ENCODE measurements at regions not wholly inside any gene's neighbourhood (a gene's known extent, or its start where the extent isn't known, plus 50 kb on each side); places are given as distances from the start of the nearest gene placed in this dataset.
"Not testable (repeated sequence)": the region's sequence is repeated elsewhere in the genome, so short reads cannot be mapped to it uniquely, and the experiment has no call there.

DNA sequence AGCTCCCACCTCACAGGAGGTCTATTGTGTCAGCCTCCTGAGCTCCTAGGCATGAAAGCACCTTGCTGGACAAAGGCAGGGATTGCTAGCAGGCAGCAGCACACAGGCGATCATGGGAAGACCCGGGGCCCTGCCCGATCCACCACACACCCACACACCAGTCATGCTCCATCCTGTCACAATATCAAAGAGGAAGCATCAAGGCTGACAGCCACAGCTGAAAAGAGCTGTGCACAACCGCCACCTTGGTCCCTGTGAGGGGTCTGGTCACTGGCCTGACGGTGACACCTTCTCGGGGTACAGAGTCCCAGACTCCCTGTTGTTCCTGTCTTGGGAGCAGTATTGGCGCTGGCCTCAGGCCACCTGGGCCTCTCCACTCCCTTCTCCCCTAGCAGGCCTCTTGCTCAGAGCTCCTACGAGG, 89.7 kb upstream of the RET start:
- no peak for DNase-seq (ENCODE audit: low read depth in 2 of 2)

DNA sequence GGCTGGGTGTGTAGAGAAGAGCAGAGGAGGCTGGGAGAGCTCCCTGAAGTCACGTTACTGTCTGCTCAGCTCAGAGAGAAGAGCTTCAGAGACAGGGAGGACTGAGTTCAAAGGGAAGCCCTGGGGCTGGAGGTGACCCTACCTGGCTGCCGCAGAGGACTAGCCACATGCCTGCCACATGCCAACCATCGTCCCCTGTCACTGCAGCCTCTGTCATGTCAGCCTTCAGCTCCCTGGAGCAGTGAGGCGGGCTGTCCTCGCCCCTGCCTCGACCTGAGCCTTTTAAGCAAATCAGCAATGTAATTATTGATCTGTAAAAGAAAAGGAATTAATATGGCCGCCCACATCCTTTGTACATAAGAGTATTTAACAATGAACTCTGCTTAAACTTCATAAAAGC, 89.3 kb upstream of the RET start:
- no peak for DNase-seq (ENCODE audit: low read depth in 2 of 2)

DNA sequence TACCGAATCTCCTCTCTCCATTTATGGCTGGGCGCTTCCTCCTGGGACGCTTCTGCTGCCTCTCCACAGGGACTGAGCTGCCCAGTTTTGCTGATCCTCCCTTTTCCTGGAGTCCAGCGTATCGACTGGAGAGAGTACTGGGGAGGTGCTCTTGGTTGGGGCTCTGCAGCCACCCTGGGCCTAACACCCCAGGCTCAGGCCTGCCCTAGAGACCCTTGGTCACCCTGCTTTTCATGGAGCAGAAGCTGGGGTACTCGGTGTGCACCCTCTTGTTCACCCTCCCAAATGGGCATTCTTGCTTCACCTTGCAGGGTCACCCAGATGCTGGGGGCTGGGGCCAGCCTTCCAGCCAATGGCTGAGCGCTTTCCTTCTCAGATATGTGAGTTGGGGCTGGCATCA, 88.8 kb upstream of the RET start:
- no peak for DNase-seq (ENCODE audit: low read depth in 2 of 2)

DNA sequence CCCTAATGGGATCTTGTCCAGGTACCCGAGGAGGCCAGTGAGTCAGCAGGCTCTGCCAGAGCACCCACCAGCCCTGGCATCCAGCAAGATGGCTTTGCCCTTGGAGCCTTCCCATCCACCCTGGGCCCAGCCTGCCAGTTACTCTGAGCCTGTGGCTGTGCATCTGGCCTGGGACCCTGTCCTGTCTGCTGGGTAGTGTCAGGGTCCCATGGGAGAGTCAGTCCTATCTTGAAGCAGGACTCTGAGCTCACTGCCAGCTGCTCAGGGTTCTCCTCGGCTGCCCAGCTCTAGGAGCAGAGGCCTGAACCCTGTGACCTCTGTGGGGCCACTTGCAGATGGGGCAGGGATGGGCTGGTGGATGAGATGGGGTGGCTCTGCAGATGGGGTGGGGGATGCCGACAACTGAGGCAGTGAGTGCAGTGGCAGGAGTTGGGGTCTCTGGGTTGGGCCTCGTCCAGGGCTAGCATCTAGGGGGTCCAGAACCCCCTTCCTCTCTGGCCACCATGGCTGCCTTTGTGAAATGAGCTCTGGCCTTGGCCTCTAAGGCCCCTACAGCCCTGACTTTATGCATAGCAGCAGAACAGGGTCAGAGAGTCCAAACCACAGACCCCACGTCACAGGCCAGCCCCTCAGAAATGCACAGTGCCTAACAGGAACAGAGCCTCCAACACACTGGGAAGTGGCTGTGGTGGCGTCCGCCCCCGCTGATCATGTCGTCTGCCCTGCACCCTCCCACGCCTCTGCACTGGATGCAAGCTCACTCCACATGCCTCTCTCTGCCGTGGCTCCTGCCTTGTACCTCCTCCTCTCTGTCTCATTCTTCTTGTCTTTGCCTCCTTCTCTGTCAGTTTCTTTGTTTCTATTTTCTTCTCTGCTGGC, 88.1 kb upstream of the RET start:
- DNase-seq (ENCODE audit: low read depth in 2 of 2), result no peak

DNA sequence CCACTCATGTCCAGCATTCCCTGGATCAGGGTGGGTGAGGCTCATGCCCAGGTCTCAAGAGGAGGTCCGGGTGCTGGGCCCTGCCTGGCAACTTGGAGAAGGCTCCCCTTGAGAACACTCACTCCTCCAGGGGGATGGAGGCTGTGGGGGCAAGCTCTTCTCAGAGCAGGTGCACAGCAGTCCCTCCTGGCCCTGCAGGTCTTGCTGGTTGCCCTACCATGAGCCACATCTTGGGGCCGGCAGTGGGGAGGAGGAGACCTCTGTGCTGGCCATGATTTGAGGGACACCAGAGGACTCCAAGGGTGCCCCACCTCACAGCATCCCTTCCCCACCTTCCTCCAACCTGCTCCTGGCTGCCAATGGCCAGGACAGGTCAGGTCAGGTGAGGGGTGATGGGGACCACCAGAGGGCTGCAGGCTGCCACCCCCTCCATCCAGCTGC, 87.4 kb upstream of the RET start:
- DNase-seq (ENCODE audit: low read depth in 2 of 2), result no peak

DNA sequence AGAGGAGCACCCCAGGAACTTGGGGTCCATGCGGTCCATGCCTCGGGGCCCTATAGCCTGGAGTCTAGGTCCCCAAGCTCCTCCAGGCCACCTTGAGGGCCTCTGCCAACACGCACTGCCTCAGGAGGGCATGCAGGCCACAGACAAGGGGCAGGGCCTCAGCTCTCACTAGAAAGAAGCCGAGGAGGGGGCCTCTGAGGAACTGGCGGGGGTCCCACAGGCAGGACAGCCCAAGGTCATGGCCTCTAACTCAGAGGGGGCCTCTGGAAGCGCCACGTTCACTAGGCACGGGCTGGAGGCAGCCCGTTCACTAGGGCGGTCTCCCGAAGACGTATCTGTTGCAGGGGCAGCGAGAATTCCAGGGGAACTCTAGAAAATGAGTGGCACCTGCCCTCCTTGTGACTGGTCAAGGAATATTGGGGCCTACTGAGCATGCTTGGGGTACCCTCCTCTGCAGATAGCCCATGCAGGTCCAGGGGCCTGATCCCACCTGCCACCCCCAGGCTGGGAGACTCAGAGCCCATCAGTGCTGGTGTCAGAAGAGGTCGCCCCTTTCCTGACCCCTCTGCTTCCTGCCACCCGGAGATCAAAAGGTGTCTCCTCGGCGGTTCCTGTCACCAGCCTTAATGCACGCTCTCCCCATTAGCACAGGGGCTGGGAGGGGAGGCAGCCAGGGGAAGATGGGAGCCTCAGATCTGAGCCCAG, 86.7 kb upstream of the RET start:
- no peak for DNase-seq (ENCODE audit: low read depth in 2 of 2)

DNA sequence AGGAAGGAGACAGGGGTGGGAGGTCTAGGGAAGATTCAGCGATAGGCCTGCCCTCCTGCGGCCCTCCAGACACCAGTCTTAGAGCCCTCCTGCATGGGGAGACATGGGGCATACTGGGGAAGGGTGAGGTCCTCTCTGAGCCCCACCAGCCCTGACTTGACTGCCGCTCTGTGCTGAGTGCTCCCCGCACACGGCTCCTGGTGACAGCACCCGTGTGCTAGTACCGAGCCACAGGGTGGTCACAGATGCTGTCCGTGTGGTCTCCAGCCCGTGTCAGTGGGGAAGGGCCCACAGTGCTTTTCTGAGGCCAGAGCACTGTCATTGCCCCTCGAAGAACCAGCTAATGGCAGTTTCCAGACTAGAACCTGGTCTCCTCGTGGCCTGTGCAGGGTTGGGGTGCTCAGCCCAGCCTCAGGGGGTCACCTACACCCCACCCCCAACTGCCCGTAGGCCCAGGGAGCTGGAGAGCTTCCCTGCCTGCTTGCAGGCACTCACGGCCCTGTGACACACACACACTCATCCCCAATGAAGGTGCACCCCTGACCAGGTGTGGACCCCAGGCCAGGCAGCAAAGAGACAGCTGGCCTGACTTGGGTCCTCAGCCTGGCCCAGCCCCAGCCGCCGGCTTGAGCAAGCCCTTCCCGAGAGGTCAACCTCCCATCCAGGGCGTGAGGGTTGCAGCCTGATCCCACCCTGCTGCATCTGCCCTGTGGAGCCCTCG, 86.0 kb upstream of the RET start:
- DNase-seq (ENCODE audit: low read depth in 2 of 2), result no peak

DNA sequence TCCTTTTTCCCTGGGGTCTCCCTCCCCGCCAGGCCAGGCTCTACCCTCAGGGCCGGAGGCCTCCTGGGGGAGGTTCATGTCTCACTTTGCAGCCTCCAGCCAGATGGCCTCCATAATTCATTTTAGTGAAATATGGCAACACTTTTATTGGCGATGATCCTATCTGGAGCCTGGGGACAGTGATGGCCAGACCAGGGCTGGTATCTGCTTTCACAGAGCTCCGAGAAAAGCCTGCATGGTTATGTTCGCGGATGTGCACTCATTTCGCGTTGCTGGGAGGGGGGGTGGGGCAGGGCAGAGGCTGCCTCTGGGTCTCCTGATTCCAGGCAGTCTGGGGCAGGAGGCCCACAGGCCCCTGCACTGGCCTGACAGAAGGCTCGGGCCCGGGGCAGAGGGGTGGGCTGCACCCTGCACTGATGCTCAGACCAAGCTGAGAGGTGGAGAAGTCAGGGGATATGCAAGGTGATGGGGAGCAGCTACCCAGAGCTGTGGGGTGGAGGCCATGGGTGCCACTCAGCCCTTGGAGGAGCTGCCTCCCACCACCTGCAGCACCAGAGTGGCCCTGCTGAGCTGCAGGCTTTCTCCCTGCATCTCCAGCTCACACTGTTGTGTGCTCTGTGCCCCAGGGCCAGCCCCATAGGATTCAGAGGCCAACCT, 85.3 kb upstream of the RET start:
- no peak for DNase-seq (ENCODE audit: low read depth in 2 of 2)

DNA sequence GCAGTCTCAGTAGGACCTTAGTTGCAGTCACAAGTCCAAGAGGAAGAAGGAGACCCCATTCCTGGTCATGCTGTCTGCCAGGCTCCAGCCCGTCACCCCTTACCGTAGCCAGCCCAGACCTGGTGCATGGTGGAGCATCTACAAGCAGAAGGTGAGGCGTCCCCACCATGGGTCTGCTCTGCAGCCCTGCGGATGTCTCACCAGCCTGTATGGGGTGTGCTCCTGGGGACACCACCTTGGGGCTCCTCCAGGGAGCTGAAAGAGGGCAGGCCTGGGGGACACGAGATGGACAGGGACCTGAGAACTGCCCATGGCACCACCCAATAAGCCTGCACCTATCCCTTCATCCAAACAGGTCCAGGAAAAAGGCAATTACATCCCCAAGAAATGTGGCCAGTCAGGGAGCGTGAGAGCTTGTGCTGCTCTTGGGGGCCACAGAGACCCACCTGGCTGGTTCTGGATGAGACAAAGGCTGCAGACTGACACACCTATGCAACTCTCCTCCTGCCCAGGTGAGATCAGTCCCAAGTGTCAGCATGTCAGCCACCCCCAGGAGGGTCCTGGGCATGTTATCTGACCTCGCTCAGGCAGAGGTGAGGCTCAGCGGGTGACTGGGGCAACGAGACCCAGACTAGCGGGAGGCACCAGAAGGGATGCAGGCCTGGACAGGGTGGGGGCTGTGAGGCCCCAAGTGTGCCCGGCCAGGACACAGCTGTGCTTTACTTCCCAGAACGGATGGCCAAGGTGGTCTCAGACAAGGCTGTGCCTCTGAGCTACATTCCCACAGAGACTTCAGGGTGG, 84.5 kb upstream of the RET start:
- DNase-seq (ENCODE audit: low read depth in 2 of 2), result no peak

DNA sequence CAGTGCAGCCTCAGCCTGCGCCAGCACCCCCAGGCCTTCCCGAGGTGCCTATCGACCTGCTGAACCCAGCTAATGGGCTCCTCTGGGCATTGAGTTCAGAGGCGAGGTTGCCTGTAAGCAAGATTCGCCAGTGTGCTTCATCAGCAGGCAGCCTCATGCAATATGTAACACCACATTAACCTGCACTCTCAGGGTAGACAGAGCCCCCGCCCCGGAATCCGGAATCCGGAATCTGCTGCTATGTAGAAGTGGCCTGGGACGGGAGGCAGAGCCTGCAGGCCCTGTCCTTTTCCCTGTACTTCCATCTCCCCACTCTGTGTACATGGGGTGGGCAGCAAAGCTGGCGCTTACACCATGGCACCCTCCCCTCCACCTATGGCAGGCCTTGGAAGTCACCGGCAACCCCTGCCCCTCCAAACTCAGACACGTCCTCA, 83.9 kb upstream of the RET start:
- DNase-seq (ENCODE audit: low read depth in 2 of 2), result no peak

DNA sequence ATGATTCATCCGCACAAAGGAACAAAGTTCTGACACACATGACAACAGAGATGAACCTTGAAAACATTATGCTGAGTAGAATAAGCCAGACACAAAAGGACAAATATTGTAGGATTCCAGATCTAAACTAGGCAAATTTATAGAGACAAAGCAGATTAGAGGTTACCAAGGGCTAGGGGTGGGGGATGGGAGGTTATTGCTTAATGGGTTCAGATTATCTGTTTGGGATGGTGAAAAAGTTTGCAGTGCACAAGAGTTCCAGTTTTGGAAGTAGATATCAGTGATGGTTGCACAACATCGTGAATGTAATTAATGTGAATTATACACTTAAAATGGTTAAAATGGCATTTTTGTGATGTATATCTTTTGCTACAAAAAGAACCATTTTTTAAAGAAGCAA, 82.0 kb upstream of the RET start:
- DNase-seq (ENCODE audit: low read depth in 2 of 2), result not testable (repeated sequence)

DNA sequence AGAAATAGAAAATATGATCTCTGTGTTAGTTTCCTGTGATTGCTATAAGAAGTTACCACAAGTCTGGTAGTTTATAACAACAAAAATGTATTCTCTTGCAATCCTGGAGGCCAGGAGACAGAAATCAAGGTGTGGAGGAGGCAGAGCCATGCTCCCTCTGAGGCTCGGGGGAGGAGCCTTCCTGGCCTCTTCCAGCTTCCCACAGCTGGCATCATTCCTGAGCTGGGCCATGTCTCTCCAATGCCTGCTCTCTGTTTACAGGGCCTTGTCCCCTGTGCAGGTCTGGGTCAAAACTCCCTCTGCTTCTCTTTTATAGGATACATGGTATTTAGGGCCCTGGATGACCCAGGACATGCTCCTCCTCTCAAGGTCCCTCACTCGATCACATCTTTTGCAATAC, 81.3 kb upstream of the RET start:
- DNase-seq (ENCODE audit: low read depth in 2 of 2), result no peak

DNA sequence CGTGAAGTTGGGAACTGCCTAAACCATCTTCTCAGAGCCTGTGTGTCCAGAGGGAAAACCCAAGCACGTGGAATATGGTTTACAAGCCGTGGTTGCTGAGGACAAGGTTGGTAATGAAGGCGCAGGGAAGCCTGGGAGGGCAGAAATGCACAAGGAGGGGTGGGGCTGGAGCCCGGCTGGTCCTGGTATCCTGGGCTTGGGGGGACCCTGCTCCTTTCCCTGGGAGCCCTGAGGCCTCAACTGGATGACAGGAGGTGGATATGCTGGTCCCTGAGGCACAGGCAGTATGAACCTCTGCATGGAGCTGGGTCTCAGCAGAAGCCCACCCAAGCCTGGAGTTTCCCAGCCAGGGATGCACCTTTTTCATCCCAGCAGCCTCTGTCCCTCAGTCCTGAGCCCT, 80.3 kb upstream of the RET start:
- DNase-seq (ENCODE audit: low read depth in 2 of 2), result no peak

DNA sequence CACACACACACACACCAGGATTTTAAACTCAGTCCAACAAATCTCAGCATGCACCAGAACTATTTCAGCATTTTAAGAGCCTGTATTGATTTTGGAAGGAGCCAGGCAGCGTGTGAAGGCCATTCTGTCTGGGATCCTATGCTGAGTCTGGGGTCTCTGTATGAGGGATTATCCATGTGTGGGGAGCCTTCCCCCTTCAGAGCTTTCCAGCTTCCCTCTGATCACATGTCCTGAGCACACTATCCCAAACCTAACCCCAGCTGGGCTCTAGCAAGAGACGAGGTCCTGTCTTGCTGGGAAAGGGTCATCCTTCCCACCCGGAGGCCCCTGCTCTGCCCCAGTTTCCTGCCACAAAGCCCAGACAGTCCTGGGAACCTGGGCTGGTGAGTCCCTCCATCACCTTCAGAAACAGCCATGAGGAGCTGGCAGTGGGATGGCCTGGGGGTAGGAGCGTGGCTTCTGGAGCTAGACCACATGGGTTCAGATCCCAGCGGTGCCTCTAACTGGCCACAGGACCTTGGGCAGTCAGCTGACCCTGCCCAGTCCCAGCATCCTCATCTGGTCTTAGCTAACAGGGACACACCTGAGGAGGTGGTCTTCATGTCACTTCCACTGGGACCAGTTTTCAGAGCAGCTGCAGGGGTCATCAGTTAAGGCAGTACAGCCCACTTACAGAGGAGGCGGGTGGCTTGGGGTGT, 79.6 kb upstream of the RET start:
- no peak for DNase-seq (ENCODE audit: low read depth in 2 of 2)

DNA sequence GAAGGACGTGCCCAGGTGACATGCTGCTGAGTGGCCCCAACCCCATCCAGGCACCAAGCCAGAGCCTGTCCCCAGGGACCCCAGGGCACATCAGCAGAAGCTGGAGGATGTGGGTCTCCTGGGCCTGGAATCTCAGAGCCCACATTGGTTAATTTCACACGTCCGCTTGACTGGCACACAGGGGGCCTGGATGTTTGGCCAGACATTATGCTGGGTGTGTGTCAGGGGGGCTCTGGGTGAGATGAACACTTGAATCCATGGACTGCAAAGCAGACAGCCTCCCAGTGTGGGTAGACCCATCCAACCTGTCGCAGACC, 79.1 kb upstream of the RET start:
- no peak for DNase-seq (ENCODE audit: low read depth in 2 of 2)

DNA sequence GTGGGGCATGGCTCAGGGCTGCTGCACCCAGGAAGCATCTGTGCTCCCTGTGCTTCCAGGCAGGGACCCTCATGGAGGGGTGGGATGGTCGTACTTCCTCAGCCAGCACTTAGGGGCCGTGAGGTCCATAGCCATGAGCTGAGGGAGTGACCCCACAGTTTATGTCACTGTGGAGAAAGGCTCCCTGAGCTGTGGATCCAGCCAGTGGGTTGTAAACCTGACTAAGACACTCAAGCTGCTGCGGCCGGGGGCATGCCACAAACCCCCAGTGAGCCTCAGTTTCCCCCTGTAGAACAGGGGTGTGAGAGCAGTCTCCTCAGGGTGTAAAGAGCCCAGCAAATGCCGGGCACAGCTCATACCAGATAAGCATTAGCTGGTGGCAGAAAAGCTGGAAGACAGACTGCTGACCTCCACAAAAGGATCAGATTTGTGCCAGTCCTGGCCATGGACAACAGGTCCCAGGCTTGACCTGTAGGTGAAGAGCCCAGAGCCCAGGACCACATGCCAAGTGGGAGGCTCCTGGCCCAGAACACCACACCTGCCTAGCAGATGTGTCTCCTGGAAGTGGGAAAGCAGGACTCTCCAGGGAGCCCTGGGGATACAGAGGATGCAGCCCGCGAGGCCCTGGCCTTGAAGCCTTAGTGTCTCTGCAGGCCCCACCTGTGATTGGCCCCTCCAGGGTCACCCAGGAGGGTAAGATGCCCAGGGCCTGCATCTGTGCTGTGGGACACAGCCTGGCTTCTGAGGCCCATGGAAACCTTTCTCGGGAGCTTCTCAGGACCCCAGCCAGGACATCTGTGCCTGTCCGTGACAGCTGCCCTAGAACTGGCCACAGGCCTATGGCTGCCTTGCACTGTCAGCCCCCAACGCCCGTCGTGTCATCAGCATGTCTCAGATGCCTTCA, 78.1 kb upstream of the RET start:
- no peak for DNase-seq (ENCODE audit: low read depth in 2 of 2)

DNA sequence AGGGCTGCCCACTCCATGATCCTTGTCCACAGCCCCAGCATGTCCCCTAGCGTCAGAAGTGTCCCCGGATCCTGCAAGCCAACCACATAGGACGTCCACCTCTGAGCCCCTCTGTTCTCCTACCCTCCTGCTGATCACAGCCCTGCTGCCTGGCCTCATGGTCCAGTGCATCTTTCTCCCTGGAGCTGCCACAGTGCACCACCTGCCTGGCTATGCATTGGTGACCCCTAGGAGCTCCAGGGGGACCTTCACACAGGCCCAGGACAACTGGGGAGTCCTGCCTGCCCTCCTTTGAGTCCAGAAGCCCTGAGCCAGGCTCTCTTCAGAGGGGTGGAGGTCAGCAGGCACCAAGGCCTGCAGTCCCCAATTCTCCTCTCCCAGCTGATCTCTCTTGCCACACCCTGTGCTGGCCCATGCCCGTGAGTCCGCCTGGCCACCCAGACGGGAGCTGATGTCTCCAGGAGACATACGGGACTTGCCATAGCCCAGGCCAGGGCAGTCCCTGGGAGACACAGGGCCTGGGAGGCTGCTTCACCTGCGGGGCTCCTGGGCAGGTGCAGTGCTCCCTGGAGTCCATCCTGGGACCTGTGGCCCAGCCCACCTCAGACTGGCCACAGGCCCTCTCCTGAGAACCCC, 77.4 kb upstream of the RET start:
- DNase-seq (ENCODE audit: low read depth in 2 of 2), result no peak

DNA sequence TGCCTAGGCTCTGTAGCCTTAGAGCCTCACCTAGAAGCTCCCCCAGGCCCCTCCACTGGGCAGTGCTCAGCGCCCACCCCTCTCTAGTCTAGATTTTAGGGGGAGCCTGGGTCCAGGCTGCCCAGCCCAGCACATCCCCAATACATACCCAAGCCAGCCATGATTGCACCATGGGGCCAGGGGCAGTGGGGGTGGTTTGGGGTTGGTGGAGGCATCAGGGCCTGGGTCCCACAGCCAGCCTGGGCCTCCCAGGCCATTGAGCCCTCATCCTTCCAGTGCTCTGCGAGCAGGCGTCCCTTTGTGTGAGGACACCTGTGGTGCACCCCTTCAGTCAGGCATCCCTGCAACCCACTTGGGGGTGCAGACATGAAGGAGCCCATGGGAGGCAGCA, 76.9 kb upstream of the RET start:
- DNase-seq (ENCODE audit: low read depth in 2 of 2), result no peak

Measured in fibroblast of skin of left biceps (primary cell).